ENCODE measurements at regions not wholly inside any gene's neighbourhood (a gene's known extent, or its start where the extent isn't known, plus 50 kb on each side); places are given as distances from the start of the nearest gene placed in this dataset.

DNA sequence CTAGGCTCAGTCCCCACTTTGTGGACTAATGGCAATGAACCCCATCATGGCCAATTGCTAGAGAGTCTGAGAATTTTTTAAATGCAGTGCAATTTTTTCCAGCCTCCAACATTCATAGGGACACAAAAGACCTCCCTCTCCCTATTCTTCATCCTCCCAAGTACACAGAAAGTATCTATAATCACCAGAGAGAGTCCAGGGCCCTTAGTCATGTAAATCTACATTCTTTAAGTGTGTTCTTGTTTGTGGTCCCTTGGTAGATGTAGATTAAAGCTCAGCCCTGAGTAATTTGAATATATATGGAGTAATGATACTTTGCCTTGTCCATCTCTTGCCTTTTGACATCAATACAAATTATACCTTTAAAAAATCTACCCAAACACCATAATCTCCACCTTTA, 51.3 kb upstream of the ATXN3L start:
- TF ChIP-seq, protein P1, sequence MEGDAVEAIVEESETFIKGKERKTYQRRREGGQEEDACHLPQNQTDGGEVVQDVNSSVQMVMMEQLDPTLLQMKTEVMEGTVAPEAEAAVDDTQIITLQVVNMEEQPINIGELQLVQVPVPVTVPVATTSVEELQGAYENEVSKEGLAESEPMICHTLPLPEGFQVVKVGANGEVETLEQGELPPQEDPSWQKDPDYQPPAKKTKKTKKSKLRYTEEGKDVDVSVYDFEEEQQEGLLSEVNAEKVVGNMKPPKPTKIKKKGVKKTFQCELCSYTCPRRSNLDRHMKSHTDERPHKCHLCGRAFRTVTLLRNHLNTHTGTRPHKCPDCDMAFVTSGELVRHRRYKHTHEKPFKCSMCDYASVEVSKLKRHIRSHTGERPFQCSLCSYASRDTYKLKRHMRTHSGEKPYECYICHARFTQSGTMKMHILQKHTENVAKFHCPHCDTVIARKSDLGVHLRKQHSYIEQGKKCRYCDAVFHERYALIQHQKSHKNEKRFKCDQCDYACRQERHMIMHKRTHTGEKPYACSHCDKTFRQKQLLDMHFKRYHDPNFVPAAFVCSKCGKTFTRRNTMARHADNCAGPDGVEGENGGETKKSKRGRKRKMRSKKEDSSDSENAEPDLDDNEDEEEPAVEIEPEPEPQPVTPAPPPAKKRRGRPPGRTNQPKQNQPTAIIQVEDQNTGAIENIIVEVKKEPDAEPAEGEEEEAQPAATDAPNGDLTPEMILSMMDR (IDR thresholded peaks at IDR 0.05; ENCODE audit: low read depth, low read length, missing control alignments), result no peak
- no peak for DNase-seq (ENCODE audit: low read depth)
- H3K4me3 ChIP-seq (ENCODE audit: low read depth, low read length), result no peak overlapping the region

DNA sequence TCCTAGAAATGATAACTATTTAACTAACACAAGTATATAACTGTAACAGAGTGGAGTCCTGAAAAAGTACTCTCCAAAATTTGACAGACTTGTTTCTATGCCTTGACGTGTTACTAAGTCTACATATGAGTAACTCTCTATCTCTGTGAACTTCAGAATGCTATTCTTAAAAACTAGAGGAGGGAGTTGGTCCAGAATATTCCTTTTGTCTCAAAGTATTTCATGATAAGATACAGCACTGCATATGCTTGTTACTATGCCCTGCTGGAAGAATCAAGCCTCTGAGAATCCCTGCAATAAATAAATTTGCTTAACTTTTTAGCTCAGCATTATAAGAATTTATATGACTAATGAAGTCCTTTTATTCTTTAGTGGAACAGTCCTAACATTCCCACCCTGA, 50.9 kb upstream of the ATXN3L start:
- TF ChIP-seq, protein P1 (IDR thresholded peaks at IDR 0.05; ENCODE audit: low read depth, low read length, missing control alignments), result no peak

More for the DNA sequence above, 50.9 kb upstream of the ATXN3L start:
- no peak overlapping the region for H3K4me3 ChIP-seq (ENCODE audit: low read depth, low read length)
- no peak for DNase-seq (ENCODE audit: low read depth)

All from GM12864 (cell line).